DMS53 treated with DMSO at 0.1 percent for 48 hours (cell line): ENCODE measurements at regions not wholly inside any gene's neighbourhood (a gene's known extent, or its start where the extent isn't known, plus 50 kb on each side); places are given as distances from the start of the nearest gene placed in this dataset.
"Not testable (repeated sequence)": the region's sequence is repeated elsewhere in the genome, so short reads cannot be mapped to it uniquely, and the experiment has no call there.

Source experiments
- DNase-seq: peaks from one replicate; lab custom pipeline; 2025; ENCODE audit not compliant: unreplicated experiment; lab: John Stamatoyannopoulos, UW

- DNase-seq, result not testable (repeated sequence)
These were observed 50.6 kb upstream of the ZNG1B start for GRCh38 chr2:113386780-113387433.

GRCh38 chr2:113379621-113380020 lies 57.9 kb upstream of the ZNG1B start:
- DNase-seq, result not testable (repeated sequence)

GRCh38 chr2:113376913-113377445 lies 60.5 kb upstream of the ZNG1B start:
- DNase-seq, result no peak

- no peak for DNase-seq
These were observed 61.1 kb upstream of the ZNG1B start for GRCh38 chr2:113376253-113376912.

- not testable (repeated sequence) for DNase-seq
These were observed 62.6 kb upstream of the ZNG1B start for GRCh38 chr2:113374857-113375256.

GRCh38 chr2:113372258-113372834 lies 65.1 kb upstream of the ZNG1B start:
- not testable (repeated sequence) for DNase-seq

- DNase-seq, result no peak
These were observed 66.9 kb upstream of the ZNG1B start for GRCh38 chr2:113370478-113371091.

- no peak for DNase-seq
These were observed 67.5 kb upstream of the ZNG1B start for GRCh38 chr2:113370030-113370429.

GRCh38 chr2:113368581-113368980 lies 68.9 kb upstream of the ZNG1B start:
- DNase-seq, result not testable (repeated sequence)

GRCh38 chr2:113366821-113367220 lies 70.7 kb upstream of the ZNG1B start:
- not testable (repeated sequence) for DNase-seq

GRCh38 chr2:113365791-113366190 lies 71.7 kb upstream of the ZNG1B start:
- DNase-seq, result not testable (repeated sequence)

GRCh38 chr2:113365290-113365689 lies 72.2 kb upstream of the ZNG1B start:
- peak; percentile 27 for DNase-seq

- no peak for DNase-seq
These were observed 76.4 kb upstream of the ZNG1B start for GRCh38 chr2:113361051-113361450.

- no peak for DNase-seq
These were observed 78.3 kb upstream of the PAX8 start for GRCh38 chr2:113357071-113357470.

- DNase-seq, result not testable (repeated sequence)
These were observed 77.6 kb upstream of the PAX8 start for GRCh38 chr2:113356284-113356683.

GRCh38 chr2:113355339-113356015 lies 76.8 kb upstream of the PAX8 start:
- DNase-seq, result not testable (repeated sequence)

GRCh38 chr2:113351375-113352355 lies 72.9 kb upstream of the PAX8 start:
- no peak for DNase-seq

GRCh38 chr2:113343800-113344199 lies 65.1 kb upstream of the PAX8 start:
- not testable (repeated sequence) for DNase-seq

GRCh38 chr2:113342650-113343049 lies 63.9 kb upstream of the PAX8 start:
- DNase-seq, result no peak

- not testable (repeated sequence) for DNase-seq
These were observed 63.1 kb upstream of the PAX8 start for GRCh38 chr2:113341870-113342253.
